ENCODE measurements at regions not wholly inside any gene's neighbourhood (a gene's known extent, or its start where the extent isn't known, plus 50 kb on each side); places are given as distances from the start of the nearest gene placed in this dataset.

DNA sequence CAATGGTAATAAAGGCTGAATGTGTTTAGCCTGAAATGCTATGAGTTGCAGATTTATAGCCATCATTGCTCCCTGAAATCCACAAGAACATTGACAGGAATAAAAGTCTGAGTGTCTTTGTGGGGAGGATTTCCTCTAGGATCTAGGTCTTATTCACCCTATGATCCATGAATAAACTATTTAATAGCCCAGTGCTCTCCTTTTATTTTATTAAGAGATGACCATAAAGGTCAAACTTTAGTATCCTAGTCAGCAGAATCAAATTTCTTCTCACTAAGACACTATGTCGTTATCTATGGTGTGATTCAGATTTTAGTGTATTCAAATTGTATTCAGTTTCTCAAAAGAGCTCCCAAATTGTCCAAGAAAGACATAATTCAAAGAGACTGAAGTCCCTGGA is 67.8 kb upstream of the AKR1E2 start:
- no peak for DNase-seq (ENCODE audit: low spot score)
- H3K27me3 ChIP-seq: no peaks in the 10 kb centered on the region
- H3K36me3 ChIP-seq (replicated peaks; ENCODE audit: insufficient read depth, low read depth): no peaks in the 10 kb centered on the region
- 92% methylated on average over 1 of the region's 1 CpG for WGBS (ENCODE audit: low lambda C conversion rate, missing lambda C conversion rate)
- no peak overlapping the region for H3K4me2 ChIP-seq
- H3K4me1 ChIP-seq (ENCODE audit: insufficient read depth): no peaks in the 10 kb centered on the region
- H4K20me1 ChIP-seq (ENCODE audit: insufficient read depth, poor library complexity, severe bottlenecking): no peaks in the 10 kb centered on the region
- no peaks in the 10 kb centered on the region for H3K9me3 ChIP-seq (ENCODE audit: low read depth)
- TF ChIP-seq EZH2phosphoT487 (IDR thresholded peaks at IDR 0.05; ENCODE audit: low read depth, severe bottlenecking, unreplicated experiment): no peak
- no peak for TF ChIP-seq EZH2 (IDR thresholded peaks at IDR 0.05; ENCODE audit: borderline replicate concordance)
- TF ChIP-seq, protein P1, sequence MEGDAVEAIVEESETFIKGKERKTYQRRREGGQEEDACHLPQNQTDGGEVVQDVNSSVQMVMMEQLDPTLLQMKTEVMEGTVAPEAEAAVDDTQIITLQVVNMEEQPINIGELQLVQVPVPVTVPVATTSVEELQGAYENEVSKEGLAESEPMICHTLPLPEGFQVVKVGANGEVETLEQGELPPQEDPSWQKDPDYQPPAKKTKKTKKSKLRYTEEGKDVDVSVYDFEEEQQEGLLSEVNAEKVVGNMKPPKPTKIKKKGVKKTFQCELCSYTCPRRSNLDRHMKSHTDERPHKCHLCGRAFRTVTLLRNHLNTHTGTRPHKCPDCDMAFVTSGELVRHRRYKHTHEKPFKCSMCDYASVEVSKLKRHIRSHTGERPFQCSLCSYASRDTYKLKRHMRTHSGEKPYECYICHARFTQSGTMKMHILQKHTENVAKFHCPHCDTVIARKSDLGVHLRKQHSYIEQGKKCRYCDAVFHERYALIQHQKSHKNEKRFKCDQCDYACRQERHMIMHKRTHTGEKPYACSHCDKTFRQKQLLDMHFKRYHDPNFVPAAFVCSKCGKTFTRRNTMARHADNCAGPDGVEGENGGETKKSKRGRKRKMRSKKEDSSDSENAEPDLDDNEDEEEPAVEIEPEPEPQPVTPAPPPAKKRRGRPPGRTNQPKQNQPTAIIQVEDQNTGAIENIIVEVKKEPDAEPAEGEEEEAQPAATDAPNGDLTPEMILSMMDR (IDR thresholded peaks at IDR 0.05; ENCODE audit: poor library complexity): no peak
- H3K79me2 ChIP-seq: no peaks in the 10 kb centered on the region
- H3K4me3 ChIP-seq: no peak overlapping the region
- H3K27ac ChIP-seq: no peak overlapping the region
- H3K9me2 ChIP-seq (replicated peaks; ENCODE audit: insufficient read depth): no peaks in the 10 kb centered on the region
- no peak overlapping the region for H2AFZ ChIP-seq

DNA sequence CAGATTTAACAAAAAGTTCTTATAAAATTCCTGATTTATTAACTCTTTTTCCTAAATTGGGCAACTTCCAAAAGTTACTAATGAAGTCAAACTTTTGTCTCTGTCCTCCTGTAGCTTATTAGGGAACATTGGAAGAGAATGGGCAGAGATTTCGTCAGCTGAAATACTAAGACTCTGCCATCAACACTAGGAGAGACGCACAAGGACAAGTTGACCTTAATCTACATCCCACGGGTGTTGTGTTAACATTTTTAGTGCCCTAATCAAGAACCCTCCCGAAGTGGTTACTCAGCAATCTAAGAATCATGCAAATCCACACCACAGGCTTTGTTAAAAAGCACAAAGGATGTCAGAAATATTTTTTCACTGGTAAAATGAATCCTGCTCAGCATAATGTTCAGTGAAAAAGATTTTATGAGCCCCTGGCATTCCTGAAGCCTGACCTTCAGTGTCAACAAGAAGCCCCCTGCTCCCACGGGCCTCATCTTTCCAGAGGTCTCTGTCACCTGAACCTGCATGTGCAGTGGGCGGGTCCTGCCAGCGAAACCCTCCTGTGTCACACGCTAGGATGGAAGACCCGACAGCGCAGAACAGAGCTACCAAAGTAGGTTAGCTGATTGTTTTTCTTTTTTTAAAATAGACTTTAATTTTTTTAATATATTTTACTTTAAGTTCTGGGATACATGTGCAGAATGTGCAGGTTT is 70.6 kb upstream of the AKR1E2 start:
- Histone ChIP-seq H3K4me2 (no peak overlapping the region), H3K4me1 (ENCODE audit: insufficient read depth) (no peaks in the 10 kb centered on the region), H3K27me3 (no peaks in the 10 kb centered on the region), H3K79me2 (no peaks in the 10 kb centered on the region), H3K27ac (no peak overlapping the region), H3K9me2 (replicated peaks; ENCODE audit: insufficient read depth) (no peaks in the 10 kb centered on the region), H4K20me1 (ENCODE audit: insufficient read depth, poor library complexity, severe bottlenecking) (no peaks in the 10 kb centered on the region), H3K36me3 (replicated peaks; ENCODE audit: insufficient read depth, low read depth) (no peaks in the 10 kb centered on the region), H2AFZ (no peak overlapping the region), H3K9me3 (ENCODE audit: low read depth) (no peaks in the 10 kb centered on the region), H3K4me3 (no peak overlapping the region)
- no peak for DNase-seq (ENCODE audit: low spot score)
- TF ChIP-seq EZH2 (IDR thresholded peaks at IDR 0.05; ENCODE audit: borderline replicate concordance): no peak
- TF ChIP-seq, protein P1 (IDR thresholded peaks at IDR 0.05; ENCODE audit: poor library complexity): no peak
- TF ChIP-seq EZH2phosphoT487 (IDR thresholded peaks at IDR 0.05; ENCODE audit: low read depth, severe bottlenecking, unreplicated experiment): no peak
- WGBS (ENCODE audit: low lambda C conversion rate, missing lambda C conversion rate): 78% methylated on average over 10 of the region's 10 CpGs

- DNase-seq (ENCODE audit: low spot score): no peak
- Histone ChIP-seq H2AFZ (no peak overlapping the region), H3K4me1 (ENCODE audit: insufficient read depth) (no peaks in the 10 kb centered on the region), H3K4me2 (no peak overlapping the region), H3K79me2 (no peaks in the 10 kb centered on the region), H3K9me3 (ENCODE audit: low read depth) (no peaks in the 10 kb centered on the region), H3K36me3 (replicated peaks; ENCODE audit: insufficient read depth, low read depth) (no peaks in the 10 kb centered on the region), H3K9me2 (replicated peaks; ENCODE audit: insufficient read depth) (no peaks in the 10 kb centered on the region), H3K27me3 (no peaks in the 10 kb centered on the region), H4K20me1 (ENCODE audit: insufficient read depth, poor library complexity, severe bottlenecking) (no peaks in the 10 kb centered on the region), H3K27ac (no peak overlapping the region), H3K4me3 (no peak overlapping the region)
- TF ChIP-seq EZH2phosphoT487 (IDR thresholded peaks at IDR 0.05; ENCODE audit: low read depth, severe bottlenecking, unreplicated experiment) (no peak), EZH2 (IDR thresholded peaks at IDR 0.05; ENCODE audit: borderline replicate concordance) (no peak)
- TF ChIP-seq, protein P1 (IDR thresholded peaks at IDR 0.05; ENCODE audit: poor library complexity): no peak
- WGBS (ENCODE audit: low lambda C conversion rate, missing lambda C conversion rate): 97% methylated on average over 8 of the region's 8 CpGs
Observed at GRCh38 chr10:4754143-4754542, 71.9 kb upstream of the AKR1E2 start.
